HepG2 (cell line): ENCODE measurements at regions not wholly inside any gene's neighbourhood (a gene's known extent, or its start where the extent isn't known, plus 50 kb on each side); places are given as distances from the start of the nearest gene placed in this dataset.

Source experiments
- AHDC1 ChIP-seq: sonication (generic); formaldehyde crosslinking; IDR thresholded peaks from 2 replicates; pipeline ENCODE4 v1.5.1; 2020; ENCODE audit warnings: mild to moderate bottlenecking, missing genetic modification reagents, borderline replicate concordance
- EEA1 ChIP-seq: sonication (generic); formaldehyde crosslinking; IDR thresholded peaks from 2 replicates; pipeline ENCODE4 v1.5.1; 2020; ENCODE audit warnings: mild to moderate bottlenecking, missing genetic modification reagents, borderline replicate concordance
- HNRNPL ChIP-seq: fragments of 200-400 bp; formaldehyde crosslinking; IDR thresholded peaks from 2 replicates; pipeline ENCODE4 v1.6.1; 2017; ENCODE audit warnings: mild to moderate bottlenecking, low read depth, low read length
- MAF1 ChIP-seq: sonication (generic); formaldehyde crosslinking; IDR thresholded peaks from 2 replicates; pipeline ENCODE4 v1.5.0; 2020; ENCODE audit warnings: missing genetic modification reagents, borderline replicate concordance
- MAX ChIP-seq: IDR thresholded peaks from 2 replicates; pipeline ENCODE4 v1.6.1; 2012; ENCODE audit warnings: inconsistent platforms
- MLLT10 ChIP-seq: sonication (generic); formaldehyde crosslinking; IDR thresholded peaks from 2 replicates; pipeline ENCODE4 v1.4.0; 2020; ENCODE audit warnings: missing genetic modification reagents
- NBN ChIP-seq: fragments of 450-650 bp; conservative IDR thresholded peaks from 2 replicates; pipeline ENCODE4 v1.6.1; 2017
- NFRKB ChIP-seq: fragments of 450-650 bp; IDR thresholded peaks from 2 replicates; pipeline ENCODE4 v1.6.1; 2017
- NR2F1 ChIP-seq, 2 experiments: fragments of 450-650 bp in 1 of 2; formaldehyde crosslinking in 1 of 2; IDR thresholded peaks; 2 replicates each; pipeline versions ENCODE4 v1.5.0 to v1.6.1; 2016 to 2020; ENCODE audit warnings: mild to moderate bottlenecking in 1 of 2, missing compliant biosample characterization in 1 of 2, missing genetic modification reagents in 1 of 2, moderate library complexity in 1 of 2
- PHF21A ChIP-seq: sonication (generic); formaldehyde crosslinking; IDR thresholded peaks from 2 replicates; pipeline ENCODE4 v1.5.0; 2020; ENCODE audit warnings: mild to moderate bottlenecking, missing genetic modification reagents
- SMAD1 ChIP-seq: sonication (generic); formaldehyde crosslinking; IDR thresholded peaks from 2 replicates; pipeline ENCODE4 v1.4.0; 2020; ENCODE audit warnings: missing genetic modification reagents, low read depth, mild to moderate bottlenecking, borderline replicate concordance
- U2AF2 ChIP-seq: fragments of 200-400 bp; formaldehyde crosslinking; IDR thresholded peaks from 2 replicates; pipeline ENCODE4 v1.6.1; 2017; ENCODE audit warnings: low read depth, mild to moderate bottlenecking, low read length
- ZFP37 ChIP-seq: sonication (generic); formaldehyde crosslinking; IDR thresholded peaks from 2 replicates; pipeline ENCODE4 v1.4.0; 2020; ENCODE audit warnings: missing genetic modification reagents, borderline replicate concordance
- ZHX2 ChIP-seq, 2 experiments: sonication (generic) in 1 of 2; formaldehyde crosslinking in 1 of 2; IDR thresholded peaks; 2 replicates each; pipeline versions ENCODE4 v1.6.1 to v1.9.0; 2014 to 2022; ENCODE audit warnings: antibody characterized with exemption in 1 of 2, borderline replicate concordance in 1 of 2, inconsistent platforms in 1 of 2, low read depth in 1 of 2, missing genetic modification reagents in 1 of 2
- ZNF10 ChIP-seq: sonication (generic); formaldehyde crosslinking; IDR thresholded peaks from 2 replicates; pipeline ENCODE4 v1.4.0; 2020; ENCODE audit warnings: mild to moderate bottlenecking, low read depth, missing genetic modification reagents, borderline replicate concordance
- ZNF326 ChIP-seq: sonication (generic); formaldehyde crosslinking; IDR thresholded peaks from 2 replicates; pipeline ENCODE4 v1.4.0; 2020; ENCODE audit warnings: missing genetic modification reagents, borderline replicate concordance
- ZNF672 ChIP-seq: sonication (generic); formaldehyde crosslinking; IDR thresholded peaks from 2 replicates; pipeline ENCODE4 v1.8.1; 2022; ENCODE audit warnings: missing genetic modification reagents
- ZNF891 ChIP-seq: sonication (generic); formaldehyde crosslinking; IDR thresholded peaks from 2 replicates; pipeline ENCODE4 v1.5.0; 2020; ENCODE audit warnings: mild to moderate bottlenecking, missing genetic modification reagents

- TF ChIP-seq AHDC1 (CRISPR knock-in tag) = peak; percentile 94; the same call in 1 of the 2 replicates
- TF ChIP-seq U2AF2 = no peak
- TF ChIP-seq ZFP37 (CRISPR knock-in tag) = no peak
- TF ChIP-seq ZNF891 = no peak
- TF ChIP-seq NFRKB = no peak
- TF ChIP-seq HNRNPL = no peak
- peak in 1 of 2 experiments; percentile 30; a peak in 1 of 4 replicates for TF ChIP-seq NR2F1 (CRISPR knock-in tag; IDR thresholded peaks at IDR 0.05)
- no peak for TF ChIP-seq ZNF672 (CRISPR knock-in tag)
- TF ChIP-seq ZNF10 (CRISPR knock-in tag) = no peak
- TF ChIP-seq NBN = no peak
- no peak for TF ChIP-seq ZHX2 (IDR thresholded peaks at IDR 0.05; ENCODE audit: low read depth)
- TF ChIP-seq ZHX2 (CRISPR knock-in tag; IDR thresholded peaks at IDR 0.05; ENCODE audit: borderline replicate concordance) = no peak
- no peak for TF ChIP-seq SMAD1 (CRISPR knock-in tag)
- TF ChIP-seq ZNF326 (CRISPR knock-in tag) = no peak
- TF ChIP-seq MLLT10 (CRISPR knock-in tag) = no peak
- peak; percentile 65 for TF ChIP-seq PHF21A (CRISPR knock-in tag)
- TF ChIP-seq MAX = no peak
- TF ChIP-seq MAF1 (CRISPR knock-in tag) = no peak
- no peak for TF ChIP-seq EEA1 (CRISPR knock-in tag)
Measured at GRCh38 chr20:16119909-16120308, 453.3 kb downstream of the KIF16B start (continued).
